ENCODE measurements at regions not wholly inside any gene's neighbourhood (a gene's known extent, or its start where the extent isn't known, plus 50 kb on each side); places are given as distances from the start of the nearest gene placed in this dataset.
"Not testable (repeated sequence)": the region's sequence is repeated elsewhere in the genome, so short reads cannot be mapped to it uniquely, and the experiment has no call there.

- no peak for DNase-seq (ENCODE audit: low read depth)
Observed at GRCh38 chr14:41289025-41289424, 317.7 kb upstream of the LRFN5 start.

- no peak for DNase-seq (ENCODE audit: low read depth)
Observed at GRCh38 chr14:41285186-41285748, 321.4 kb upstream of the LRFN5 start.

DNA sequence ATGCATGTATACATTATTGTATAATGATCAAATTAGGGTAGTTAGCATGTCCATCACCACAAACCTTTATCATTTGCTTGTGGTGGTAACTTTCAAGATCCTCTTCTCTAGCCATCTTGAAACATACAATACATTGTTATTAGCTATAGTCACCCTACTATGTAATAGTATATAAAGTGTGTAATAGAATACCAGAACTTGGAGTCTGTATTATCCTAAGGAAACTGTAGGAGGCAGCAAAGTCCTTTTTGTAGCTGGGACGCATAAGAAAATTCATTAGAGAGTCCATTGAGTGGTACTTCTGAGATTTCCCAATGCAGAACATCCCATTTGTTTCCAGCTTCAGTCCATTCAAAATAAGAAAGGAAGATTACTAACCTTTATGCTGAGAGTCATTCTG is 325.9 kb upstream of the LRFN5 start:
- DNase-seq (ENCODE audit: low read depth) = no peak

- DNase-seq (ENCODE audit: low read depth) = no peak
Observed at GRCh38 chr14:41277450-41277849, 329.2 kb upstream of the LRFN5 start.

DNA sequence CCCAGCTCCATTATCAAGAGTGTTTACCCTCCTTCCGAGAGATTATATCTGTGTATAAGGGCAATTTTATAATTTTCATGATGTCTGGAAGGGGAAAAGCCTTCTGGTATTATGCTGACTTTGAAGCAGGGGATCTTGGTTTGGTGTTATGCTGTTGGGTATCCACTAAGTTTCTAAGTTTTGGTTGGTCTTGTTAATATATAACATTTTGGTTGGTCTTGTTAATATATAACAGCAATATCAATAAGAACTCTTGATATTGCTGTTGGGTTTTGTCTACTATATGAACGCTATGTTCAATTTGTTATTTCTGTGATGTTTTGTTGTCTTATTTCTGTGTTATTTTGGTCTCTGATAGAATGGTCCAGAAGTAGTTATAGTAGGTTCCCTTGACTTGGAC is 349.2 kb upstream of the LRFN5 start:
- no peak for DNase-seq (ENCODE audit: low read depth)

GRCh38 chr14:41235466-41235865 is 371.2 kb upstream of the LRFN5 start:
- no peak for DNase-seq (ENCODE audit: low read depth)

DNA sequence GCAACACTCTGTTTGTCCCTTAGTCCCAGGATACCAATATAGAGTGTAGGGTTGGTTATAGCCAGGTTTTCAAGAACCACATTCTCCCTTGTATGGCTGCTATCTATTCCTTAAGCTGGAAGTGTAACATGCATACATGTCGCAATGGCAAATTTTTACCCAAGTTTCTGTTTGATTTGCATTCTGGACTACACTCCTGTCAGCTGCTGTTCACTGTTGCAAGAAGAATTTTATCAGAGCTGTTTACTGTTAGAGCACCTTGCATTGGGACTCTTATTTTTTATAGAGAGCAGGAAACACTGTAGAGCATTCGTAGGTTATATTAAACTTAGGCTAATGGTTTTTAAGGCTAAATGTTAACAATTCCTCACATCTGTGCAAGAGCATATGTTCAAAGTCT is 376.0 kb upstream of the LRFN5 start:
- DNase-seq (ENCODE audit: low read depth) = no peak

- DNase-seq (ENCODE audit: low read depth) = no peak
Observed at GRCh38 chr14:41229824-41230223, 376.9 kb upstream of the LRFN5 start.

- no peak for DNase-seq (ENCODE audit: low read depth)
Observed at GRCh38 chr14:41225433-41225832, 381.2 kb upstream of the LRFN5 start.

GRCh38 chr14:41222581-41222980 is 384.1 kb upstream of the LRFN5 start:
- DNase-seq (ENCODE audit: low read depth) = no peak

GRCh38 chr14:41214978-41215377 is 391.7 kb upstream of the LRFN5 start:
- not testable (repeated sequence) for DNase-seq (ENCODE audit: low read depth)

GRCh38 chr14:41201696-41202095 is 405.0 kb upstream of the LRFN5 start:
- no peak for DNase-seq (ENCODE audit: low read depth)

DNA sequence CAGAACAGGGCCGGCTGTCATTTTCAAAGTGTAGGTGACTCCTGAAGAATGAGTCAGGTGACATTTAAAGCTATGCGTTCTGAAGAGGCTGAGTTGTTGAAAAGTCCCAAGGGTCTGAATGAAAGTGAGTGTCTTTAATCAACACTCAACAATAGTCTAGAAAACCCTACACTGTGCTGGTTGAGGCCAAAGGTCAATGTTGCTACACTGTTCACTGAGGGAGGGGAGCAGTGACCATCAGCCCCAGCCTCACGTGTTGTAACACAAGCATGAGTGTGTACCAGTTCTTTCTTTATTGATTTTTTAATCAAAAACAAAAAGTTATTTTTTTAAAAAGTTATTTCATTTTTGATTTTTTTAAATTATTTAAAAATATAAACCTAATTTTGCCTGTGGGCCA is 418.8 kb upstream of the LRFN5 start:
- DNase-seq (ENCODE audit: low read depth) = no peak

GRCh38 chr14:41171045-41171444 is 435.6 kb upstream of the LRFN5 start:
- no peak for DNase-seq (ENCODE audit: low read depth)

DNA sequence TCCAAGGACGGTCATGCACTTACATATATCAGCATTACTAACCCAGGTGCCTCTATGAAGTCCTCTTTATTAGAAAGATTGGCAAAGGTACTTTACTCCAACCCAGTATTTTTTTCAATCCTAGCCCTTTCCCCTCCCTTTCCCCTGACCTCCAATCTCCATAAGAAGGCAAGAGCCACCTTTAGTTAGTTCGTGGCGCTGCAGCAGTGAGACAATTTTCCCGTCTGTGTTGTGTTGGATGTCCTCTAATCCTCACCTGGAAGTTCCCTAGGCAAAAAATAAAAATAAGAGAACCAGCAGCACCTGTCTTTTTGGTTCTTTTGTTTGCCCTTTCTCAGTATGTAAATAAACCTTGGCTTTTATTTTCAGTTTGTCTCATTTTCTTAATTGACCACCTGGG is 439.6 kb upstream of the LRFN5 start:
- DNase-seq (ENCODE audit: low read depth) = no peak

DNA sequence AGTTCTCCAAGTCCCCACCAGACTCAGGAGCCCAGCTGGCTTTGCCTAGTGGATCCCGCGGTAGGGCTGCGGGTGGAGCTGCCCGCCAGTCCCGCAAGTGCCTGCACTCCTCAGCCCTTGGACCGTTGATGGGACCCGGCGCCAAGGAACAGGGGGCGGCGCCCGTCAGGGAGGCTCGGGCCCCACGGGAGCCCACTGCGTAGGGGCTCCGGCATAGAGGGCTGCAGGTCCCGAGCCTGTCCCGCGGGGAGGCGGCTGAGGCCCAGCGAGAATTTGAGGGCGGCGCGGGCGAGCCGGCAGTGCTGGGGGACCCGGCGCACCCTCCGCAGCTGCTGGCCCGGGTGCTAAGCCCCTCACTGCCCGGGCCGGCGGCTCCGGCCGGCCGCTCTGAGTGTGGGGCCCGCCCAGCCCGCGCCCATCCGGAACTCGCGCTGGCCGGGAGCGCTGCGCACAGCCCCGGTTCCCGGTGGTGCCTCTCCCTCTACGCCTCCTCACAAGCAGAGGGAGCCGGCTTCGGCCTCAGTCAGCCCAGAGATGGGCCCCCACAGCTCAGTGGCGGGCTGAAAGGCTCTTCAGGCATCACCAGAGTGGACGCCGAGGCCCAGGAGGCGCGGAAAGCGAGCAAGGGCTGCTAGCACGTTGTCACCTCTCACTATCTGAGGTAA is 452.4 kb upstream of the LRFN5 start:
- DNase-seq (ENCODE audit: low read depth) = no peak

- DNase-seq (ENCODE audit: low read depth) = no peak
Observed at GRCh38 chr14:41146391-41146790, 460.3 kb upstream of the LRFN5 start.

- DNase-seq (ENCODE audit: low read depth) = no peak
Observed at GRCh38 chr14:41144370-41144769, 462.3 kb upstream of the LRFN5 start.

- no peak for DNase-seq (ENCODE audit: low read depth)
Observed at GRCh38 chr14:41137741-41138140, 468.9 kb upstream of the LRFN5 start.

DNA sequence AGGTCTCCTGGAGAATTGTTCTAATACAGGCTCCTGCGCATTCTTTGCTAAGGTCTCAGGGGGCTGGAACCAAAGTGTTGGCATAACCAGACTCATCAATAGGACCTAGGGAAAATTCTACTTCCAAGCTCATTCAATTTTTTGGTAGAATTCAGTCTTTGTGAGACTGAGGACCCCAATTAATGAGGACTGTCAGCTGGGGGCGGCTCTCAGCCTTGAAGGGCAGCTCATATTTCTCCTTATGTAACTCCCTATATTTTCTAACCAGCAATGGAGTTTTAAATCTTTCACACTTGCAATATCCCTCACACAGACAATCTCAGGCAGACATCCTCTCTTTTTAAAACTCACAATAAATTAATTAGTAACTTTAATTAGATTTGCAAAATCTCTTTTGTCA is 476.4 kb upstream of the LRFN5 start:
- DNase-seq (ENCODE audit: low read depth) = no peak

- no peak for DNase-seq (ENCODE audit: low read depth)
Observed at GRCh38 chr14:41120402-41120801, 486.3 kb upstream of the LRFN5 start.

DNA sequence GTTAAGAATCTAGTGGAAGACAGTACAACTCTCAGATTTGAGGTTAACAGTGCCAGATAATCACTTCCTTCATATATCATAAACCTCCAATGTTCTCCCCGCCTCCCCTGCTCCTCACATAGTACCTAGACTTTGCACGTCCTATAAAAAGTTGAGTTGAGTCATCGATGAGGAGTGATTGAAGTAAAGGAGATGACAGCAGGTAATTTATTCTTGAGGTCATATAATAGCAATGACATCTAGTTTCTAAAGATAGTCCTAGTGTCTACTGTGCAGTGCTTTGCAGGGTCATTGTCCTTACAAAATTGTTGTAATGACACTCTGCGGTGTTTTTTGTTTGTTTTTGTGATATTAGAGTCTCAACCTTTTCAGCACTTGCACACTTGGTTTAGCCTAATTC is 510.5 kb upstream of the LRFN5 start:
- no peak for DNase-seq (ENCODE audit: low read depth)

GRCh38 chr14:41087056-41087455 is 519.6 kb upstream of the LRFN5 start:
- no peak for DNase-seq (ENCODE audit: low read depth)

DNA sequence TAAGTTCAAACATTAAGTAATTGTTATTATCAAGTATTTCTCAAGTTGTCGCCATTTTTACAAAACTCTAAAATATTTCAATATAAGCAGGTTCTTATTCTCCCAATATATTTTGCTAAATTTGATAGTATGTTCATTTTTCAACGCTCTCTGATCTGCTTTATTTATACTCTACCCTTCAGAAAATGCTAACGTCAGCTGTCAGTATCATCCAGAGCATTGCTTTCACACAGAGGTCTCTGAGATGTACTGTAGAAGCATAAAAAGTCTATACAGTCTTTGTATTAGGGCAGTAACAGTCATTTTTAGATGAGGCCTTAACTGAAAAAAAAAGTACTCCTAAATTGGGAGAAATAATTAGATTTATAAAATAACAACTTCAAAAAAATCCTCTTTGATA is 533.1 kb upstream of the LRFN5 start:
- DNase-seq (ENCODE audit: low read depth) = no peak

All from GM04503 (cell line).